Thyroid gland (tissue), 4 donors: ENCODE measurements at regions not wholly inside any gene's neighbourhood (a gene's known extent, or its start where the extent isn't known, plus 50 kb on each side); places are given as distances from the start of the nearest gene placed in this dataset. TPM values are rescaled to one million over a fixed set of nuclear protein-coding genes. Genes with fewer than 3 reads are reported as not detected.

ENCODE experiments used
- DNase-seq, 2 donors: peaks; one replicate each; pipeline ENCODE4 v3.0.0-alpha.2; 2019
- H3K27ac ChIP-seq, 3 donors: fragments of 200-600 bp; sonication (generic); 1 replicate in 2 of 3; 2 replicates in 1 of 3; pipeline ENCODE4 v1.5.1; 2016 to 2019; ENCODE audit warnings: mild to moderate bottlenecking in 1 of 3, moderate library complexity in 1 of 3
- H3K27me3 ChIP-seq: fragments of 200-600 bp; sonication (generic); one replicate; pipeline ENCODE4 v1.5.1; 2019
- H3K36me3 ChIP-seq, 2 donors: fragments of 200-600 bp; sonication (generic); one replicate each; pipeline ENCODE4 v1.5.1; 2016 to 2019
- H3K4me1 ChIP-seq, 2 donors: fragments of 200-600 bp; sonication (generic); one replicate each; pipeline ENCODE4 v1.5.1; 2017 to 2019
- H3K4me3 ChIP-seq, 3 donors: fragments of 200-600 bp; sonication (generic); replicated peaks in 1 of 3; 1 replicate in 2 of 3; 2 replicates in 1 of 3; pipeline ENCODE4 v1.5.1; 2016; ENCODE audit warnings: mild to moderate bottlenecking in 1 of 3
- H3K9me3 ChIP-seq: fragments of 200-600 bp; sonication (generic); one replicate; pipeline ENCODE4 v1.5.1; 2017
- POLR2A ChIP-seq, 2 donors: fragments of 450-650 bp; IDR thresholded peaks; one replicate each; pipeline ENCODE4 v1.6.1; 2017; ENCODE audit warnings: antibody characterized with exemption in 2 of 2, mild to moderate bottlenecking in 2 of 2, moderate library complexity in 1 of 2
- WGBS, 2 donors: methylation state at CpG; one replicate each; pipeline ENCODE4 v1.1.5; 2017; 5-methylcytosine and 5-hydroxymethylcytosine counted together
- intact Hi-C: fragments of 100-400 bp; cut with DNase I; formaldehyde crosslinking; loops from one replicate; pipeline ENCODE4 v1.15.1; 2023
- microRNA-seq: library from miRNA; unstranded; fragments of <30 nt; microRNA quantifications from one replicate; pipeline ENCODE4, GENCODE V29; 2016
- small RNA-seq: library from RNA; depleted of rRNA; stranded (forward); fragments of <200 nt; gene quantifications from one replicate; pipeline ENCODE3, GENCODE V24; 2016
- TF ChIP-seq, protein P1 (sequence below), 6 experiments: fragments of 200-600 bp in 3 of 6; fragments of 450-650 bp in 3 of 6; sonication (generic) in 3 of 6; IDR thresholded peaks; one replicate each; pipeline ENCODE4 v1.5.1; 2016 to 2019; ENCODE audit warnings: antibody characterized with exemption in 6 of 6, mild to moderate bottlenecking in 2 of 6, inconsistent platforms in 1 of 6, moderate library complexity in 1 of 6

DNA sequence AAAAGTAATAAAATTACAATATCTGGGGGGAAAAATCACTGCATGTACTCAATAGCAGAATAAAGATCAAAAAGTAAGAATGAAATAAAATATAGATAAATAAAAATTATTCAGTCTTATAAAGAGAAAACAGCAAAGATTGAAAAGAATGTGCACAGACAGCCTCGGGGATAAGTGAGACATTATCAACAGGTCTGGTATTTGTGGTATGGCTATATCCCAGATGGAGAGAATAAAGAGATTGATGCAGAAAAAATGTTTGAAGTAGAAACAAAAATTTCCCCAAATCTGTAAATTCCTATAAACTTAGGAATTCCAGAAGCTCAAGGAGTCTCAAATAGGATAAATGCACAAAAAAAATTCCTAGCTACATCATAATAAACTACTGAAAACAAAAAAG is 74.5 kb upstream of the LUZP2 start:
- no peak for DNase-seq
- 52 to 56% methylated on average over 1 of the region's 1 CpG for WGBS, 2 donors
- Histone ChIP-seq H3K9me3 (no peaks in the 10 kb centered on the region), H3K27me3 (no peaks in the 10 kb centered on the region), H3K27ac (no peak overlapping the region), H3K36me3 (no peaks in the 10 kb centered on the region), H3K4me1 (no peaks in the 10 kb centered on the region), H3K4me3 (no peak overlapping the region)
- intact Hi-C loops = no loop called here
- TF ChIP-seq, protein P1, sequence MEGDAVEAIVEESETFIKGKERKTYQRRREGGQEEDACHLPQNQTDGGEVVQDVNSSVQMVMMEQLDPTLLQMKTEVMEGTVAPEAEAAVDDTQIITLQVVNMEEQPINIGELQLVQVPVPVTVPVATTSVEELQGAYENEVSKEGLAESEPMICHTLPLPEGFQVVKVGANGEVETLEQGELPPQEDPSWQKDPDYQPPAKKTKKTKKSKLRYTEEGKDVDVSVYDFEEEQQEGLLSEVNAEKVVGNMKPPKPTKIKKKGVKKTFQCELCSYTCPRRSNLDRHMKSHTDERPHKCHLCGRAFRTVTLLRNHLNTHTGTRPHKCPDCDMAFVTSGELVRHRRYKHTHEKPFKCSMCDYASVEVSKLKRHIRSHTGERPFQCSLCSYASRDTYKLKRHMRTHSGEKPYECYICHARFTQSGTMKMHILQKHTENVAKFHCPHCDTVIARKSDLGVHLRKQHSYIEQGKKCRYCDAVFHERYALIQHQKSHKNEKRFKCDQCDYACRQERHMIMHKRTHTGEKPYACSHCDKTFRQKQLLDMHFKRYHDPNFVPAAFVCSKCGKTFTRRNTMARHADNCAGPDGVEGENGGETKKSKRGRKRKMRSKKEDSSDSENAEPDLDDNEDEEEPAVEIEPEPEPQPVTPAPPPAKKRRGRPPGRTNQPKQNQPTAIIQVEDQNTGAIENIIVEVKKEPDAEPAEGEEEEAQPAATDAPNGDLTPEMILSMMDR (IDR thresholded peaks at IDR 0.05) = no peak
- no peak for TF ChIP-seq POLR2A (IDR thresholded peaks at IDR 0.05)

GRCh38 chr11:24437123-24437522 is 59.7 kb upstream of the LUZP2 start:
- no peak for DNase-seq
- TF ChIP-seq POLR2A (IDR thresholded peaks at IDR 0.05) = no peak
- Histone ChIP-seq H3K27ac (no peak overlapping the region), H3K9me3 (no peaks in the 10 kb centered on the region), H3K4me3 (no peak overlapping the region), H3K27me3 (no peaks in the 10 kb centered on the region), H3K4me1 (no peaks in the 10 kb centered on the region), H3K36me3 (no peaks in the 10 kb centered on the region)
- intact Hi-C loops = no loop called here
- whole genome bisulfite sequencing, 2 donors = 82 to 87% methylated on average over 4 of the region's 4 CpGs

Small RNA genes lying in the stretch of these regions (microRNA-seq; reads per million reads assigned to microRNA genes)
- gene MIR8054 = not detected

Small RNA genes lying in the stretch of these regions (small RNA-seq; reads per million reads assigned to genes)
- gene AC100767.1 (not detected), gene MIR8054 (not detected), gene RNU6-783P (not detected)
